ENCODE measurements at regions not wholly inside any gene's neighbourhood (a gene's known extent, or its start where the extent isn't known, plus 50 kb on each side); places are given as distances from the start of the nearest gene placed in this dataset.

GRCh38 chr10:117461766-117462423, 80.7 kb upstream of the EMX2 start:
- TF ChIP-seq CTCF (optimal IDR thresholded peaks at IDR 0.05 in 1 of 3, IDR thresholded peaks at IDR 0.05 in 1 of 3, conservative IDR thresholded peaks at IDR 0.05 in 1 of 3; ENCODE audit: extremely low read depth in 1 of 3, insufficient read depth in 2 of 3, low read length in 3 of 3) (no peak), EZH2 (IDR thresholded peaks at IDR 0.05; ENCODE audit: low read length) (no peak)

All from keratinocyte (primary cell).